ENCODE measurements at regions not wholly inside any gene's neighbourhood (a gene's known extent, or its start where the extent isn't known, plus 50 kb on each side); places are given as distances from the start of the nearest gene placed in this dataset.

DNA sequence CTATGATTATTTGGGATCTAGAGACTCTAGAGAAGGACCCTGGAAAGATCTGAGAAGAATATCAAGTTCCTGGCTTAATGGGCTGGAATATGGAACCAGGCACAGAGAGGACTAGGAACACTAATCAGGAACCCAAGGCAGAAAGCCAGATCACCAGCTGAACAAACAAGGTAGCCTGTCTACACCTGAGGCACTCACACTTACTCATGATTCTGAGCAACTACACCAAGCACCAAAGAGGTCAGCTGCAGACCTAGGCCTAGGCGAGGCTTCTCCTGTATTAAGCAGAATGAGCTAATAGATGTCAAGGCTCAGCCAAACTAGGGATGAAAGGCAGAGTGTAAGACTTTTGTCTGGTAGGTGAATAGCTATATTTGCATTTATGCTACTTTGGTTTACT lies 368.1 kb downstream of the LTN1 start:
- no peak for TF ChIP-seq TCFL5 (CRISPR knock-in tag; conservative IDR thresholded peaks at IDR 0.05)
- no peak for TF ChIP-seq SIN3A (IDR thresholded peaks at IDR 0.05; ENCODE audit: borderline replicate concordance in 2 of 2, control insufficient read depth in 1 of 2, low read depth in 2 of 2, low read length in 2 of 2)
- TF ChIP-seq JUNB (CRISPR knock-in tag; conservative IDR thresholded peaks at IDR 0.05): no peak
- no peak for TF ChIP-seq EP300 (IDR thresholded peaks at IDR 0.05; ENCODE audit: low read length)
- no peak for TF ChIP-seq SRF (CRISPR knock-in tag; IDR thresholded peaks at IDR 0.05)
- TF ChIP-seq MED1 (CRISPR knock-in tag; IDR thresholded peaks at IDR 0.05; ENCODE audit: borderline replicate concordance): no peak
